IgD-negative memory B cell (primary cell): ENCODE measurements at regions not wholly inside any gene's neighbourhood (a gene's known extent, or its start where the extent isn't known, plus 50 kb on each side); places are given as distances from the start of the nearest gene placed in this dataset.
"Not testable (repeated sequence)": the region's sequence is repeated elsewhere in the genome, so short reads cannot be mapped to it uniquely, and the experiment has no call there.

Experiments
- H3K27ac Mint-ChIP-seq, 3 donors: one replicate each; pipeline ENCODE4 v1.8.0; 2020 to 2022; ENCODE audit warnings: mild to moderate bottlenecking in 3 of 3, mixed read lengths in 3 of 3, moderate library complexity in 1 of 3
- H3K27me3 Mint-ChIP-seq: one replicate; pipeline ENCODE4 v1.8.0; 2021; ENCODE audit warnings: mixed read lengths
- H3K36me3 Mint-ChIP-seq: one replicate; pipeline ENCODE4 v1.8.0; 2020; ENCODE audit warnings: mild to moderate bottlenecking, mixed read lengths
- H3K4me1 Mint-ChIP-seq, 3 donors: one replicate each; pipeline ENCODE4 v1.8.0; 2020 to 2022; ENCODE audit warnings: mixed read lengths in 3 of 3, mild to moderate bottlenecking in 1 of 3
- H3K4me3 Mint-ChIP-seq, 4 donors: one replicate each; pipeline ENCODE4 v1.8.0; 2020 to 2022; ENCODE audit warnings: mild to moderate bottlenecking in 4 of 4, mixed read lengths in 4 of 4, moderate library complexity in 3 of 4
- H3K9me3 Mint-ChIP-seq, 3 donors: one replicate each; pipeline ENCODE4 v1.8.0; 2020 to 2021; ENCODE audit warnings: mixed read lengths in 3 of 3, mild to moderate bottlenecking in 1 of 3

DNA sequence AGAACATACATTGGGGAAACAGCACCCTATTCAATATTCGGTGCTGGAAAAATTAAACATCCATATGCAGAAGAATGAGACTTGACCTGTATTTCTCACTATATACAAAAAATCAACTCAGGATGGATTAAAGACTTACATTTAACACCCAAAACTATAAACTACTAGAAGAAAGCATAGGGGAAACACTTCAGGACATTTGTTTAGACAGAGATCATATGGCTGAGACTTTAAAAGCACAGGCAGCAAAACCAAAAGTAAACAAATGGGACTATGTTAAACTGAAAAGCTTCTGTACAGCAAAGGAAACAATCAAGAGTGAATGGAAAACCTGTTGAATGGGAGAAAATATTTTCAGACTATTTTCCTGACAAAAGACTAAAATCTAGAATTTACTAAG lies 1694.1 kb upstream of the CELF4 start:
- no peak overlapping the region for H3K27ac Mint-ChIP-seq

GRCh38 chr18:39244242-39244641 lies 1678.6 kb upstream of the CELF4 start:
- no peaks in the 10 kb centered on the region for H3K27me3 Mint-ChIP-seq
- no peak overlapping the region for H3K27ac Mint-ChIP-seq
- H3K4me1 Mint-ChIP-seq, result no peaks in the 10 kb centered on the region
- peaks cover 0 to 5% (median 0%) of the 10 kb centered on the region in 3 donors for H3K9me3 Mint-ChIP-seq
- H3K36me3 Mint-ChIP-seq, result no peaks in the 10 kb centered on the region
- H3K4me3 Mint-ChIP-seq, result no peak overlapping the region

More for the DNA sequence above, 1694.1 kb upstream of the CELF4 start:
- peaks cover 3 to 8% (median 5%) of the 10 kb centered on the region in 3 donors for H3K9me3 Mint-ChIP-seq
- H3K27me3 Mint-ChIP-seq, result no peaks in the 10 kb centered on the region
- no peaks in the 10 kb centered on the region for H3K36me3 Mint-ChIP-seq
- H3K4me3 Mint-ChIP-seq, result peak overlapping the region in 1 of 4 donors; percentile 37
- no peaks in the 10 kb centered on the region for H3K4me1 Mint-ChIP-seq

GRCh38 chr18:39241534-39241933 lies 1675.9 kb upstream of the CELF4 start:
- Mint-ChIP-seq H3K4me1 (no peaks in the 10 kb centered on the region), H3K36me3 (no peaks in the 10 kb centered on the region), H3K27me3 (no peaks in the 10 kb centered on the region), H3K9me3 (peaks cover 0 to 4% (median 0%) of the 10 kb centered on the region in 3 donors), H3K27ac (no peak overlapping the region), H3K4me3 (no peak overlapping the region)

DNA sequence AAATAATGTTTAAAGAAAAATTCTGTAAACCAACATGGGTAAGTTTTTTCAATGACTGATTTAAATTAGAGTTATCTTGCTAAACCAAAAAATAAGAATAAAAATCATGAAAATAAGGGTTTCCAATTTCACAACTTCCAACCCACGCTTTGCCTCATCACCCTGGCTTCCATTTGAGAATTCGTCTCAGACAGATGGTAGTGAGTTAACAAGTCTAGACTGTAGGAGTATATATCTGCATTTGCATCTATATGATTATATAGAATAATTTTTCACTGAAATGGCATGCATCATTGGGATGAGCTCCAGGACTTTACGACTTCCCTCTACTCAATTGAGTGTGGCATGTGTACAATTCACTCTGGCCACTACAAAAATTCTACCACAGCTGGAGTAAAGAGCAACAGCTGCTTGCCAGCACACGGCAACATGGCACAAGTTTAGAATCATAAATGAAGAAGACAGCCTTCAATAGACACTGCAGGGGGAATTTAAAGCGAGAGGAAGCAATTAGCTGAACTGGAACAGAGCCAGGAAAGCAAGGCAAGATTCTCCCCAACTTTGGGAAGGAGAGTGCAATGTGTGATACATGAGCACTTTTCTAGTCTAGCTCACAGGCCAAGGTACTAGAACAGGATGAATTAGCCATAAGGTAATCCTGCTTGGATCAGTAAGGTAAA lies 1673.5 kb upstream of the CELF4 start:
- Mint-ChIP-seq H3K9me3 (peaks cover 0 to 4% (median 0%) of the 10 kb centered on the region in 3 donors), H3K36me3 (no peaks in the 10 kb centered on the region), H3K4me3 (no peak overlapping the region), H3K27me3 (no peaks in the 10 kb centered on the region), H3K4me1 (no peaks in the 10 kb centered on the region), H3K27ac (no peak overlapping the region)

GRCh38 chr18:39235118-39235719 lies 1669.6 kb upstream of the CELF4 start:
- H3K9me3 Mint-ChIP-seq, result peaks cover 0 to 4% (median 2%) of the 10 kb centered on the region in 3 donors
- no peak overlapping the region for H3K27ac Mint-ChIP-seq
- no peak overlapping the region for H3K4me3 Mint-ChIP-seq
- no peaks in the 10 kb centered on the region for H3K36me3 Mint-ChIP-seq
- H3K4me1 Mint-ChIP-seq, result no peaks in the 10 kb centered on the region
- no peaks in the 10 kb centered on the region for H3K27me3 Mint-ChIP-seq

DNA sequence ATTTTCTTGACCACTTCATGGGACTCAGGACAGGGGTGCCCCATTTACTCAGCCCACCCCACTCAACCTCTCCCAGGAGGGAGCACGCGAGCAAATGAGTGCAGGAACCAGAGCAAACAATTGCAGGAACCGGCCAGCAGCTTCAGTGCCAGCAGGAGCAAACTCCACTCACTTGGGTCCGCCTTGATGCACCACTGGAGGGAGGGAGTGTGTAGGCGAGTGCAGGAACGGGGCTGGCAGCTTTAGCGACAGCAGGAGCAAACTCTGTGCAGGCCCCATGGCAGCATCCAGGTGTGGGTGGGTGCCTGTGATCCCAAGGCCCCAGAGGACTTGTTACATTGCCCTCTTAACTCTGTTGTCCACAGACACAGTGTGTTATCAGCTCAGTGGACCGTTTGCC lies 1667.3 kb upstream of the CELF4 start:
- no peaks in the 10 kb centered on the region for H3K36me3 Mint-ChIP-seq
- H3K27me3 Mint-ChIP-seq, result no peaks in the 10 kb centered on the region
- H3K27ac Mint-ChIP-seq, result no peak overlapping the region
- no peak overlapping the region for H3K4me3 Mint-ChIP-seq
- H3K4me1 Mint-ChIP-seq, result no peaks in the 10 kb centered on the region
- peaks cover 2 to 5% (median 3%) of the 10 kb centered on the region in 3 donors for H3K9me3 Mint-ChIP-seq

DNA sequence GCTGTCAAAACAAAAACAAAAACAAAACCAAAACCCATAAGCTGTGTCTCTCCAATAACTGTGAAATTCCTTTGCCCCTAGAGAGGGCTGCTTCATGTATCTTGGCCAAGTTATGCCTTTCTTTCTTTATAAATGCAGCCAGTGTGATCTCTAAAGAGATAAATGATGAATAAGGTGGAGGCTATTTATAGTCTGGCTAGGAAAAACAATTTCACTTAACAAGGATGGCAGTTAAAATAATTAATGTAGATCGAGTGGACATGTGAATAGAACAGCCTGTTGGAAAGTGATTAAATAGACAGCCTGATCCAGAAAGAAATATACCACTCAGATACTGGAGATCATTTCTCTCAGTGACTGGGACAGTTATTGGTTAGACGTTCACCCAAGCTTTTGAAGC lies 1666.9 kb upstream of the CELF4 start:
- Mint-ChIP-seq H3K4me3 (no peak overlapping the region), H3K4me1 (no peaks in the 10 kb centered on the region), H3K9me3 (peaks cover 2 to 5% (median 3%) of the 10 kb centered on the region in 3 donors), H3K27me3 (no peaks in the 10 kb centered on the region), H3K27ac (no peak overlapping the region), H3K36me3 (no peaks in the 10 kb centered on the region)

- H3K36me3 Mint-ChIP-seq, result no peaks in the 10 kb centered on the region
- H3K4me3 Mint-ChIP-seq, result no peak overlapping the region
- no peaks in the 10 kb centered on the region for H3K4me1 Mint-ChIP-seq
- no peak overlapping the region for H3K27ac Mint-ChIP-seq
- no peaks in the 10 kb centered on the region for H3K27me3 Mint-ChIP-seq
- peaks cover 2 to 6% (median 3%) of the 10 kb centered on the region in 3 donors for H3K9me3 Mint-ChIP-seq
These were observed 1664.6 kb upstream of the CELF4 start for GRCh38 chr18:39230086-39230803.

DNA sequence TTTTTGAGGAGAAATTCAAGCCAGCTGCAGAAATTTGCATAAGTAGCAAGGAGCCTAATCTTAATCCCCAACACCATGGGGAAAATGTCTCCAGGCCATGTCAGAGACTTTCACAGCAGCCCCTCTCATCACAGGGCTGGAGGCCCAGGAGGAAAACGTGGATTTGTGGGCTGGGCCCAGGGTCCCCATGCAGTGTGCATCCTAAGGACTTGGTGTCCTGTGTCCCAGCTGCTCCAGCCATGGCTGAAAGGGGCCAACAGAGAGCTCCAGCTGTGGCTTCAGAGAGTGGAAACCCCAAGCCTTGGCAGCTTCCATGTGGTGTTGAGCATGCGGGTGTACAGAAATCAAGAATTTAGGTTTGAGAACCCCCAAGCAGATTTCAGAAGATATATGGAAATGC lies 1662.2 kb upstream of the CELF4 start:
- not testable (repeated sequence) for H3K4me1 Mint-ChIP-seq, H3K9me3 Mint-ChIP-seq, H3K4me3 Mint-ChIP-seq, H3K27ac Mint-ChIP-seq, H3K27me3 Mint-ChIP-seq, H3K36me3 Mint-ChIP-seq

DNA sequence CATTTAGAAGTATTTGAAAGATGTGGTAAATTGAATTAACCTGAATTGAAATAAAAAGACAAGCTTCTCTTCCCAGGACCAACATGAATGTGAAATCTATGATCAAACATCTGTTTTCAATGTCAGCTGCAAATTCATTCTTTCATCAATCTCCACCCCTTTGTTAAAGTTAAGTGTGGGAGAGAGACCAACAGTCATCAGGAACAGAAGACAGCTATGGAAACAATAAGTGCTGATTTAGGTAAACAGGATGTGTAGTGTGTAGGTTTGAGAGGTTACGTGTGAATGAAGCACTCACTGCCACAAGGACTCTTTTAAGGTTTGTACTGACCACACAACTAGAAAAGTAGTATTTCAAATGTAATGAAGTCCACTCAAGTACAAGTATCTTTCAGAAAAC lies 1659.8 kb upstream of the CELF4 start:
- peaks cover 0 to 8% (median 3%) of the 10 kb centered on the region in 3 donors for H3K9me3 Mint-ChIP-seq
- H3K4me3 Mint-ChIP-seq, result no peak overlapping the region
- H3K36me3 Mint-ChIP-seq, result no peaks in the 10 kb centered on the region
- no peaks in the 10 kb centered on the region for H3K4me1 Mint-ChIP-seq
- no peak overlapping the region for H3K27ac Mint-ChIP-seq
- H3K27me3 Mint-ChIP-seq, result no peaks in the 10 kb centered on the region

GRCh38 chr18:39223283-39223682 lies 1657.7 kb upstream of the CELF4 start:
- Mint-ChIP-seq H3K4me3 (no peak overlapping the region), H3K36me3 (no peaks in the 10 kb centered on the region), H3K27me3 (no peaks in the 10 kb centered on the region), H3K27ac (no peak overlapping the region), H3K4me1 (no peaks in the 10 kb centered on the region), H3K9me3 (peaks cover 2 to 5% (median 3%) of the 10 kb centered on the region in 3 donors)

- no peak overlapping the region for H3K4me3 Mint-ChIP-seq
- peaks cover 2 to 19% (median 2%) of the 10 kb centered on the region in 3 donors for H3K9me3 Mint-ChIP-seq
- no peaks in the 10 kb centered on the region for H3K27me3 Mint-ChIP-seq
- H3K4me1 Mint-ChIP-seq, result no peaks in the 10 kb centered on the region
- H3K27ac Mint-ChIP-seq, result no peak overlapping the region
- H3K36me3 Mint-ChIP-seq, result no peaks in the 10 kb centered on the region
These were observed 1650.3 kb upstream of the CELF4 start for GRCh38 chr18:39215920-39216319.

DNA sequence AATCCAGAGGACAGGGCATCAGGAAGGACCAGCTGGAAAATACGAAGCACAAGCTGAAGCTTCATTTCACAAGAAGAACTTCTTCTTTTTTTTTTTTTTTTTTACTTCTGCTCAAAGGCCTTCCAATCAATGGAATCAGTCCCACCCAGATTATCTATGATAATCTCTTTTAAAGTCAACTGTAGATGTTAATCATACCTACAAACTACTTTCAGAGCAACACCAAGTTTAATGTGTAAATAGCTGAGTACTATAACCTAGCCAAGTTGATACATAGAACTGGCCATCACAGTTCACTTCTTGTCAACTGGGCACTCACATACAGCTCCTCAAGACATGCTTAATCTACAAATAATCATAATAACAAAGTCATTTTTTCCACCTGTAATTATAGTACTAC lies 1645.9 kb upstream of the CELF4 start:
- H3K36me3 Mint-ChIP-seq, result no peaks in the 10 kb centered on the region

DNA sequence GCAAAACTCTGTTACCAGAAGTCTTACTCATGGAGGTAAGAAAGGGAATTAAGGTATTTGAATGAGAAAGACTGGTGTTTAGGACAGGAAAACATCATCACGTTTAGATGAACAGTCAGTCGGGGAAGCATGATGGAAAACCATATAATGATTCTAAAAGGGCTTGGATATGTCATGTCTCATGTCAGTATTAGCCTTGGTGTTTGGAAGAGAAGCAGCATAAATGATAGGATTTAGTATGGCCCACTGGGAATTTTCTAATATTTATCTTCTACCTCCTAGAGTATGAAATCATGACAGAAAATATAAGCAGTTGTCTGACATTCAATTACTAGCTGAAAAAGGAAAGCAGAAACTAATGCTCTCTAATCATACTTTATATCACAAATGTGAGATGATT lies 1643.6 kb upstream of the CELF4 start:
- no peaks in the 10 kb centered on the region for H3K27me3 Mint-ChIP-seq
- no peaks in the 10 kb centered on the region for H3K4me1 Mint-ChIP-seq
- H3K9me3 Mint-ChIP-seq, result peaks cover 0 to 12% (median 3%) of the 10 kb centered on the region in 3 donors
- no peaks in the 10 kb centered on the region for H3K36me3 Mint-ChIP-seq
- H3K4me3 Mint-ChIP-seq, result no peak overlapping the region
- H3K27ac Mint-ChIP-seq, result no peak overlapping the region

More for the DNA sequence above, 1645.9 kb upstream of the CELF4 start:
- no peak overlapping the region for H3K4me3 Mint-ChIP-seq
- H3K27ac Mint-ChIP-seq, result no peak overlapping the region
- H3K27me3 Mint-ChIP-seq, result no peaks in the 10 kb centered on the region
- H3K9me3 Mint-ChIP-seq, result peaks cover 0 to 13% (median 3%) of the 10 kb centered on the region in 3 donors
- H3K4me1 Mint-ChIP-seq, result no peaks in the 10 kb centered on the region

GRCh38 chr18:39208729-39209128 lies 1643.1 kb upstream of the CELF4 start:
- no peak overlapping the region for H3K4me3 Mint-ChIP-seq
- H3K27me3 Mint-ChIP-seq, result no peaks in the 10 kb centered on the region
- H3K9me3 Mint-ChIP-seq, result peaks cover 0 to 12% (median 3%) of the 10 kb centered on the region in 3 donors
- H3K36me3 Mint-ChIP-seq, result no peaks in the 10 kb centered on the region
- H3K4me1 Mint-ChIP-seq, result no peaks in the 10 kb centered on the region
- H3K27ac Mint-ChIP-seq, result no peak overlapping the region
